ENCODE measurements at regions not wholly inside any gene's neighbourhood (a gene's known extent, or its start where the extent isn't known, plus 50 kb on each side); places are given as distances from the start of the nearest gene placed in this dataset.
A peak's percentile ranks its signal among the peaks of the same experiment; 100 is the strongest.

- dilution Hi-C loops (cut with HindIII; ENCODE audit: low sequenced_read_pairs, unreplicated experiment) (no loop called here), in situ Hi-C loops (cut with MboI; ENCODE audit: low sequenced_read_pairs) (no loop called here), intact Hi-C loops (cut with micrococcal nuclease) (no loop called here)
- Histone ChIP-seq H3K4me2 (ENCODE audit: low read depth, low read length) (no peak overlapping the region), H4K20me1 (ENCODE audit: insufficient read depth, low read length) (no peaks in the 10 kb centered on the region), H2AK9ac (replicated peaks; ENCODE audit: low read depth, low read length, poor library complexity) (no peak overlapping the region), H3K4me1 (ENCODE audit: control insufficient read depth, insufficient read depth, low read length) (peaks cover 13% of the 10 kb centered on the region), H3K9ac (ENCODE audit: low read depth, low read length) (no peak overlapping the region), H3K79me1 (ENCODE audit: low read depth in 1 of 2, low read length in 2 of 2) (no peaks in the 10 kb centered on the region), H3K27ac (ENCODE audit: insufficient read depth, low read length) (no peak overlapping the region), H4K8ac (ENCODE audit: low read depth in 2 of 2, low read length in 2 of 2) (no peak overlapping the region), H2BK15ac (ENCODE audit: low read depth, low read length) (no peak overlapping the region), H3K14ac (replicated peaks; ENCODE audit: low read depth, low read length) (no peak overlapping the region), H3K36me3 (ENCODE audit: control insufficient read depth, insufficient read depth, low read length) (no peaks in the 10 kb centered on the region), H2AFZ (replicated peaks; ENCODE audit: low read length, poor library complexity) (no peak overlapping the region), H2BK5ac (ENCODE audit: low read depth, low read length, poor library complexity, severe bottlenecking) (no peak overlapping the region), H3K4me3 (ENCODE audit: insufficient read depth, low read depth, low read length) (no peak overlapping the region), H3K23ac (ENCODE audit: low read depth, low read length) (no peak overlapping the region), H2AK5ac (ENCODE audit: low read depth, low read length) (no peak overlapping the region), H3K56ac (ENCODE audit: extremely low read depth, insufficient read depth, low read length) (no peak overlapping the region), H2BK20ac (ENCODE audit: low read depth, low read length) (no peak overlapping the region), H2BK120ac (ENCODE audit: low read depth, low read length) (0 out of 2 replicates have a peak overlapping the region, but pooled peaks have one; percentile 53), H4K5ac (ENCODE audit: low read depth, low read length) (no peak overlapping the region), H3K27me3 (ENCODE audit: control insufficient read depth, insufficient read depth, low read length) (no peaks in the 10 kb centered on the region), H3K4ac (ENCODE audit: low read depth, low read length) (no peak overlapping the region), H3K9me3 (ENCODE audit: control insufficient read depth, insufficient read depth, low read length) (peaks cover 4% of the 10 kb centered on the region; the same call in 1 of the 2 replicates), H4K91ac (ENCODE audit: insufficient read depth, low read depth, low read length) (no peak overlapping the region), H3K9me1 (ENCODE audit: insufficient read depth, low read length) (peaks cover 14% of the 10 kb centered on the region), H3K18ac (ENCODE audit: low read depth, low read length) (no peak overlapping the region)
- BruUV-seq (replicated peaks): no TSS peak
- ATAC-seq (ENCODE audit: low read depth) (no peak), DNase-seq (no peak)
- TF ChIP-seq CEBPB (IDR thresholded peaks at IDR 0.05; ENCODE audit: low read depth, low read length): no peak
- no peak for TF ChIP-seq RFX5 (IDR thresholded peaks at IDR 0.05; ENCODE audit: low read depth, low read length)
- no peak for TF ChIP-seq MXI1 (IDR thresholded peaks at IDR 0.05; ENCODE audit: borderline replicate concordance, low read depth, low read length)
- no peak for TF ChIP-seq MAZ (IDR thresholded peaks at IDR 0.05; ENCODE audit: borderline replicate concordance, low read depth, low read length)
- no peak for TF ChIP-seq CTCF (conservative IDR thresholded peaks at IDR 0.05; ENCODE audit: low read depth, low read length)
- no peak for TF ChIP-seq CHD1 (IDR thresholded peaks at IDR 0.05; ENCODE audit: low read depth, low read length)
- no peak for TF ChIP-seq POLR2A (IDR thresholded peaks at IDR 0.05; ENCODE audit: low read depth, low read length)
- TF ChIP-seq, protein P1, sequence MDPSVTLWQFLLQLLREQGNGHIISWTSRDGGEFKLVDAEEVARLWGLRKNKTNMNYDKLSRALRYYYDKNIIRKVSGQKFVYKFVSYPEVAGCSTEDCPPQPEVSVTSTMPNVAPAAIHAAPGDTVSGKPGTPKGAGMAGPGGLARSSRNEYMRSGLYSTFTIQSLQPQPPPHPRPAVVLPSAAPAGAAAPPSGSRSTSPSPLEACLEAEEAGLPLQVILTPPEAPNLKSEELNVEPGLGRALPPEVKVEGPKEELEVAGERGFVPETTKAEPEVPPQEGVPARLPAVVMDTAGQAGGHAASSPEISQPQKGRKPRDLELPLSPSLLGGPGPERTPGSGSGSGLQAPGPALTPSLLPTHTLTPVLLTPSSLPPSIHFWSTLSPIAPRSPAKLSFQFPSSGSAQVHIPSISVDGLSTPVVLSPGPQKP (IDR thresholded peaks at IDR 0.05; ENCODE audit: borderline replicate concordance, low read depth, low read length): no peak
- no peak for TF ChIP-seq MAFK (IDR thresholded peaks at IDR 0.05; ENCODE audit: low read depth, low read length)
- TF ChIP-seq SMC3 (IDR thresholded peaks at IDR 0.05; ENCODE audit: low read depth, low read length): no peak
- no peak for TF ChIP-seq BHLHE40 (IDR thresholded peaks at IDR 0.05; ENCODE audit: low read depth, low read length)
- TF ChIP-seq FOS (IDR thresholded peaks at IDR 0.05; ENCODE audit: low read depth, low read length): no peak
- TF ChIP-seq RCOR1 (IDR thresholded peaks at IDR 0.05; ENCODE audit: insufficient replicate concordance, low read length): no peak
- TF ChIP-seq RAD21 (IDR thresholded peaks at IDR 0.05; ENCODE audit: low read length): no peak
- no peak for TF ChIP-seq USF2 (IDR thresholded peaks at IDR 0.05; ENCODE audit: low read depth, low read length)
- no peak for TF ChIP-seq NFE2L2 (IDR thresholded peaks at IDR 0.05; ENCODE audit: low read depth, low read length)
- POLR2A ChIA-PET (ENCODE audit: unreplicated experiment): no interaction called here
- no CpG with 5 or more reads among the region's 2 CpGs for WGBS, 2 experiments (ENCODE audit: extremely low coverage in 2 of 2, insufficient read length in 1 of 2)
- CTCF ChIA-PET: interaction anchor here (0.6 to 0.7 kb wide), 2 partner anchors 159 to 296 kb away, joined by 3 to 6 read pairs; no protein-coding TSS in a partner anchor
Observed at GRCh38 chr21:39007985-39008384, 175.3 kb downstream of the PSMG1 start.
